Right forelimb (tissue), 1 donor: ENCODE measurements at regions not wholly inside any gene's neighbourhood (a gene's known extent, or its start where the extent isn't known, plus 50 kb on each side); places are given as distances from the start of the nearest gene placed in this dataset.
A peak's percentile ranks its signal among the peaks of the same experiment; 100 is the strongest.

Experiments used
- DNase-seq: peaks from one replicate; pipeline ENCODE4 v3.0.0-alpha.2; 2018

GRCh38 chr1:87165177-87165576 is 163.5 kb upstream of the LMO4 start:
- DNase-seq: no peak

GRCh38 chr1:87167157-87167789 is 161.4 kb upstream of the LMO4 start:
- DNase-seq: no peak

GRCh38 chr1:87167848-87168525 is 160.7 kb upstream of the LMO4 start:
- peak; percentile 54 for DNase-seq

- DNase-seq: no peak
Observed at GRCh38 chr1:87169263-87169910, 159.3 kb upstream of the LMO4 start.

GRCh38 chr1:87170157-87170556 is 158.5 kb upstream of the LMO4 start:
- no peak for DNase-seq

GRCh38 chr1:87170931-87171598 is 157.6 kb upstream of the LMO4 start:
- no peak for DNase-seq

GRCh38 chr1:87173231-87173630 is 155.4 kb upstream of the LMO4 start:
- DNase-seq: no peak

- no peak for DNase-seq
Observed at GRCh38 chr1:87174724-87175245, 153.9 kb upstream of the LMO4 start.

GRCh38 chr1:87176087-87176486 is 152.6 kb upstream of the LMO4 start:
- no peak for DNase-seq

GRCh38 chr1:87176514-87176913 is 152.2 kb upstream of the LMO4 start:
- no peak for DNase-seq

GRCh38 chr1:87178441-87178840 is 150.2 kb upstream of the LMO4 start:
- DNase-seq: no peak

- no peak for DNase-seq
Observed at GRCh38 chr1:87179076-87179810, 149.4 kb upstream of the LMO4 start.

GRCh38 chr1:87179851-87180519 is 148.7 kb upstream of the LMO4 start:
- no peak for DNase-seq

- no peak for DNase-seq
Observed at GRCh38 chr1:87180682-87181081, 148.0 kb upstream of the LMO4 start.

GRCh38 chr1:87182611-87183010 is 146.1 kb upstream of the LMO4 start:
- DNase-seq: no peak

- no peak for DNase-seq
Observed at GRCh38 chr1:87185077-87185476, 143.6 kb upstream of the LMO4 start.

- DNase-seq: no peak
Observed at GRCh38 chr1:87186346-87186745, 142.3 kb upstream of the LMO4 start.

GRCh38 chr1:87188640-87189039 is 140.0 kb upstream of the LMO4 start:
- no peak for DNase-seq

- no peak for DNase-seq
Observed at GRCh38 chr1:87190402-87190801, 138.3 kb upstream of the LMO4 start.

GRCh38 chr1:87191646-87192045 is 137.0 kb upstream of the LMO4 start:
- DNase-seq: no peak

- DNase-seq: no peak
Observed at GRCh38 chr1:87194271-87194774, 134.4 kb upstream of the LMO4 start.

GRCh38 chr1:87194856-87195255 is 133.8 kb upstream of the LMO4 start:
- DNase-seq: no peak
